NCI-H510A (cell line): ENCODE measurements at regions not wholly inside any gene's neighbourhood (a gene's known extent, or its start where the extent isn't known, plus 50 kb on each side); places are given as distances from the start of the nearest gene placed in this dataset.

Experiments used
- DNase-seq: peaks from one replicate; lab custom pipeline; 2025; lab: John Stamatoyannopoulos, UW

DNA sequence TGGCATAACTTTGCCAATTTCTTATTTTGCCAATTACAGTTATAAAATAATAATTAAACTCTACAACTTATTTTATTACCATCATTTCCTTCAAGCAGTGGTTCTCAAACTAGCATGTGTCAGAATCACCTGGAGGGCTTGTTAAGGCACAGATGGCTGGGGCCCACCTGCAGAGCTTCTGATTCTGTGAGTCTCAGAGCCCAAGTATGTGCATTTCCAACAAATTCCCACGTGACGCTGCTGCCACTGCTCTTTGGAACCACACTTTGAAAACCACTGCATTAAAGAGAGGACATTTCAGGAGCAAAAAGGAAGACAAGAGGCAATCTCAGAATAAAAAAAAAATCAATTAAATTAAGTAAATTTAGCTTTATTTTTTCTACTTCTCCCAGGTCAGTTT lies 94.0 kb upstream of the HNRNPA3 start:
- no peak for DNase-seq

DNA sequence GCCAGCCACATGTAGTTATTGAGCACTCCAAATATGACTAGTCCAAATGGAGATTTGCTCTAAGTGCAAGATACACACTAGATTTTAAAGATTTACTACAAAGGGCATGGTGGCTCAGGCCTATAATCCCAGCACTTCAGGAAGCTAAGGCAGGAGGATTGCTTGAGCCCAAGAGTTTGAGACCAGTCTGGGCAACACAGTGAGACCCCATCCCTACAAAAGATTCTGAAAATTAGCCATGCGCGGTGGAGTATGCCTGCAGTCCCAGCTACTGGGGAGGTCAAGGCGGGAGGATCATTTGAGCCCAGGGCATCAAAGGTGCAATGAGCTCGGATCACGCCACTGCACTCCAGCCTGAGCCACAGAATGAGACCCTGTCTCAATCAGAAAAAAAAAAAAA lies 93.5 kb upstream of the HNRNPA3 start:
- no peak for DNase-seq

DNA sequence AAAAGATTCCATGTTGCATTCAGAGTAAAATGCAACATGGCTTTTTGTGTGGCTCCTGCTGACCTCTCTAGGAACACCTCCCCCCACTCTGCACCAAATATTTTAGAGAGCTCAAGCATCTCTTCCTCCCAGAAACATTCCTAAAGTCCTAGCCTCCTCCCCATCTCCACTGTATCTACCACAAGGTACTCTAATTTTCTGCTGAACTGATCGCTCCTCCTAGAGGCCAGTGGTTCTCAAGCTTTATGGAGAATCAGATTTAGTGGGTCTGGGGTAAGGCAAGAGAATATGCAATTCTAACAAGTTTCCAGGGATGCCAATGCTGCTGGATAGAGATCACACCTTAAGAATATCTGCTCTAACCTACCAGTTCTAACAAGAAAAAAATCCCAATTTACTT lies 89.5 kb upstream of the HNRNPA3 start:
- DNase-seq: no peak

DNA sequence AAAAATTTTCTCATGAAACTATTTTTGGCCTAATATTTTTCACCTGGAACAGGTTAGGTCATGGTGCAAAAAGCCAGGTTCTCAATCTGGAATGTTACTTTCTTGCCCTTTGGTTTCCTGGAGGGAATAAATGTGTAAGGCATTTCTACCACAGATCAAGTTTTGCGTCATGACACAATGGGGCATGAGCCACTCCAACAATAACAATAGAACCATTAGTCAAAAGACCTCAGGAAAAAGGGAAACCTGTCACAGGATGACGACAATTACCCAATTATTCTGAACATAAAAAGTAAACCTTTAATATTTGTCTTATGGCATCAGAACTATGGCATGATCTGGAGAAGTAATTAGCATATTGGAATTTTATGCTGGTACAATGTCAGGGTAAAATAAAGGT lies 88.2 kb upstream of the HNRNPA3 start:
- DNase-seq: no peak

DNA sequence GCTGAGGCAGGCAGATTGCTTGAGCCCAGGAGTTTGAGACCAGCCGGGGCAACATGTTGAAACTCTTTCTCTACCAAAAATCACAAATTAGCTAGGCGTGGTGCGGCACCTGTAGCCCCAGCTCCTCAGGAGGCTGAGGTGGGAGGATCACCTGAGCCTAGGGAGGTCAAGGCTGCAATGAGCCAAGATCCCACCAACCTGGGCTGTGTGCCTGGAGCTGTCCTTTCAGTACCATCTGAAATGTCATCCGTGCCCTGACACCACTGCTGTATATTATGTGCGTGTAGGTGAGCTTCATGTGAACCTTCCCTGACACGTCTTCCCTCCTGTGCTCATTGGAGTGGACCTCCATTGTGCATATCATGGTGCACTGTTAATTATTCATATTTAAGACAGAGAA lies 84.8 kb upstream of the HNRNPA3 start:
- DNase-seq: no peak

DNA sequence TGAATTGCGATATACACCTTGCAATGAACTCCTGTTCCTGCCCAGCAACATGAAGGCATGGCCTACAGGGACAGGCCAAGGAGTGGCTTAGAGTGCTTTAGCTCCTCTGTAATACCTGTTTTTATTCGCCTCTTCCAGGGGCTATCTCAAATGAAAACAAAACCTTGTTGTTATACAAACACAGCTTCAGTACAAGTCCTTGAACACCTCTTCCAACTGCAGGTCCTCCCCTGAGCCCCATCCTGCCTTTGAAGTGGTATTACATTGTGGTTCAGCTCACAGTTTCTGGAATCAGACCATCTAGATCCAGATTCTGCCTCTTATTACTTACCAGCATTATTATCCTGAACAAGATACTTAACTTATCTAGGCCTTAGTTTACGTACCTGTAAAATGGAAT lies 83.0 kb upstream of the HNRNPA3 start:
- DNase-seq: no peak

DNA sequence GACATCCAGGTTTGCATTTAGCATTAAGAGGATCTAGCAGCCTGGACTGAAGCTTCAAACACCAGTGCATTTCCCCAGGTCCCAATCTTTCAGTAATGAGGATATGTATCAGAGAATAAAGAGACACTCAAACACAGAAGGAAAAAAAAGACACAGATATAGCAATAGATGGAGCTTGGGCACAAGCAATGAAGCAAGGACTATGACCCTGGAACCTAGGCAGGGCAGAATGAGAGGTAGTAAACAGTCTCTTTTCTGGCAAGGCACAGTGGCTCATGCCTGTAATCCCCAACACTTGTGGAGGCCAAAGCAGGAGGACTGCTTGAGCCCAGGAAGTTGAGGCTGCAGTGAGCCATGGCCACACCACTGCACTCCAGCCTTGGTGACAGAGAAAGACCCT lies 80.7 kb upstream of the HNRNPA3 start:
- no peak for DNase-seq

DNA sequence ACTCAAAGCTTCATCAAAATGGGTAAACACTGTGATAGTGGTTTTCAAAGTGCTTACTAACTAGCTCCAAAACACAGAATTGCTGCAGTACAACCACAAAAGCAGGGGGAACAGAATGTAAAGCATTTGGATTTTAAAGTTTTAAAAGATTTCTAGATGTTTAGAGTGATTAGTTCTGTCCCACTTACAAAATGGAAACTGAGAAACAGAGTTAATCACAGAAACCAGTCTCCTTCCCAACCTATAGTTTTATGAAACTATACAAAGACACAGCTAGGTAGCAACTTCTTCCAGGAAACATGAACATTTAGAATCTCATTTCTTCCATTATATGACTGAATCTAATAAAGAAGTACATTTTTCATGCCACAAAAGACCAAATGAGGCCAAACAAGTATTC lies 73.8 kb upstream of the HNRNPA3 start:
- DNase-seq: no peak

DNA sequence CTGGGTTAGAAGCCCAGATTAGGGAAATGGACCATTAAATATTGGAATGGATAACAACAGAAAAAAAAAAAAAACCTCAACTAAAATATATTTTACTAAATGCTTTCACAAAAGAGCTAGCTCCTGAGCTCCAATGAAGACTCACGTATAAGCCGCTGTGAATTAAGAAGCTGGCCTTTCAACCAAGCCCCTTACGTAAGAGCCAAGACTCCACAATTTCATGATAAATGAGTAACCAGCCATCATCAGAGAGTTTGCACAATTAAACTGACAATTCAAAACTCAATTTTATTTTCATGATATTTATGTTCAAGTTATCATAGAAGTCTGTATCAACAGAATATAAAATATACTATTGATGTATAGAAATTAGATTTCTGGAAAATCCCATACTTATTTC lies 70.7 kb upstream of the HNRNPA3 start:
- DNase-seq: no peak

DNA sequence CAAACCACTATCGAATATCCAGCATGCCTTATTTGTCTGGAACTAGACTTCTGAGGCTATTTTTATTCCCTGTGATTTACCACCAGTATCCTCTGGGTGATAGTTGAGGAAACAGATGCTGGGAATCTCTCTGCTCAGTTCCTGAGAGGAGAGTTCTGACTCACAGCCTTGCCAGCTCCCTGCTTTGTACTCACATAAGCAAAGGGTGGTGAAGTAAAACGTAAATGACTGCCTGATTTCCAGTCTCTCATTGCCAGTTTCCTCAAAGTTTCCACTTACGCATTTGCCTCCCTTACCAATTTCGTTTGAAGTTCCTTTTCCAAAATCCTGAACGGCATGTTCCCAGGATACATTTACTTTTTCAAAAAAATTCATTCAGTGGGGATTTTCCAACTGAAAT lies 69.2 kb upstream of the HNRNPA3 start:
- no peak for DNase-seq

DNA sequence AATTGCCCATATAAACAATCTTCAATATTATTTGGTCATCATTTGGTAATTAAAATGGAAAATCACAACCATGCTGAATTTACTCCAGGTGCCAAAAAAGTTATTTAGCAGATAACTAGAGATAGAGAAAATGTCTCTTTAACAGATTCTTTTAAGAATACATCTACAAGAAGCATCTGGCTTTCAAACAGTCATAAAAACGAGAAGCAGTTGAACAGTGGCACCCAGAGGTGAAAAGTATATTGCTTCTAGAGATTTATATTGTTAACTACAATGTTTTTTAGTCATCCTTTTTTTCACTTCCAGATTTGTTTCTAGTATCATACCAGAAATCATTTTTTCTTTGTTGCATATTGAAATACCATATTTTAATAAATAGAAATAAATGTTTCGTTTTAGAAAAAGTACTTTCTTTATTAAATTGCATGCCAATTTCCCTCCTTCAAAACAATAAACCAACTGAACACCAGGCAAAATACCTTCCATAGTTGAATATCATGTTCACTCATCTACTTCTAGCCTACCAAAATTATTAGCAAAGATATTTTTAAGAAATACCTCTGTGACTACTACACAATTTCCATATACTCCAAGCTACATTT lies 65.4 kb upstream of the HNRNPA3 start:
- no peak for DNase-seq

DNA sequence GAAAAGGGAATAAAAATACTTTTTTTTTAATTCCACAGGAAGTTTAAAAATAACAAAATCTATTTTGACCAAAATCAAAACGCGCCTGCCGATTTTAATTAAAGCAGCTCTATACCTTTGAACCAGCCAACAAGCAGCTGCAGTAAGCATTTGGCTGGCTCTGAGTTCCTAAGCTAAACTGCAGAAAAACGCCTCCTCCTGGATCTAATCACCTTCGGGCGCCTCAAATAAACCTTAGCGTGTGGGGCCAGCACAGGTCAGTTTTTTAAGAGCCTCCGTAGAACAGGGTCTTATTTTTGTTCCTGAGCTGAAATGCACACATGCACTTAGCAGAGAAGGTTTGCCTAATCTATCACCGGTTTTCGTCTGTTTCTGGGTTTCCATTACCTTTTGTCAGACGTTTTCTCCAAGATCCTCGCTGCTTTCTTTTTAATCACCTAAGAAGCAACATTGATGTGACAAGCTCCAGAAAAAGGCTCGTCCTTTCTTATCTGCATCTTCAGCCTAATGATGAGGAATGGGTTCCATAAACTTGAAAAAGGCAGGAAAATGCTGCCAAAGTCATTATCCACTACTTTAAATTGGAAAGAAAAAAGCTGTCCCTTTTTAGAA lies 64.7 kb upstream of the HNRNPA3 start:
- DNase-seq: no peak

DNA sequence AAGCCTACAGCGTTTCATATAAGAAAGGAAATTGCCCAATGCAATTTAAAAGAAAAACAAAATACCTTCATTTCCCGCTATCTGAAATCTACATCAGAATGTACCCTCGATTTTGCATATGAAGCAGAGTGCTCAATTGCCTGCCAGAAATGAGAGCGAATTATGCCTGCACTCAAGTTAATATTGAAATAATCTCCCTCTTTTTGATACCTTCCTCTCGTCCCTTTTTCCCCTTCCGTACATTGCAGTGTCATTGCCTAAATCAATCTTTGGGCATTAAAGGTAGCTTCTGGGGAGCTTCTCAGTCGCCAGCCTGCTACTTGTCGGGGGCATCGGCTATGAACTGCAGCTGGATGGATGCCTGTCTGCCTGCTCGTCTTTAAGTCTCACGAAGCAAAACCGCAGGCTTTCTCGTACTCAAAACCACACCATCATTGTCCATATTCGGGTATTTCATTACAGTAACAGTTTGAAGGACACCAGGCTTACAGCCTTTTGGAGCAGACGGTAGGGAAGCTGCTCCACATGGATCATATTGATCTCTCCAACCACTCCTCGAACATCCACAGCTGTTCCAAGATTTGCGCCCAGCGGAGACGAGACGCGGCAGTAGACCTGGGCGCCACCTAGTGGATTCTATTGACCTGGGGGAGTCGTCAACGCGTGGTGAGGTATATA lies 64.0 kb upstream of the HNRNPA3 start:
- DNase-seq: peak; percentile 76

DNA sequence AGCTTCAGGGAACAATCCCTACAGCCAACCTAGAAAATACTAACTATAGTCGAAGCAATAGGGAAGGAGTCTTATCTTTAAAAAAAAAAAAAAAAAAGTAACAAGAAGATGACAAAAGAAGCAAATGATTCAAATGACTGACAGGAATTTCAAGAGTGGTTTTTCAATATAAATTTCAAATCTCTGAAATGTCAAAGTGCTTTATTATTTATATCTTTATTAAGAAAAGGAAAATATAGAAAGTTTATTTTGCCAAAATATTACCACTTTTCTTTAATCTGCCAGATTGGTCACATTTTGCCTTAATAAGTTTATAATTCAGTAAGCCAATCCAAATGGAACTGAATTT lies 63.5 kb upstream of the HNRNPA3 start:
- DNase-seq: no peak

DNA sequence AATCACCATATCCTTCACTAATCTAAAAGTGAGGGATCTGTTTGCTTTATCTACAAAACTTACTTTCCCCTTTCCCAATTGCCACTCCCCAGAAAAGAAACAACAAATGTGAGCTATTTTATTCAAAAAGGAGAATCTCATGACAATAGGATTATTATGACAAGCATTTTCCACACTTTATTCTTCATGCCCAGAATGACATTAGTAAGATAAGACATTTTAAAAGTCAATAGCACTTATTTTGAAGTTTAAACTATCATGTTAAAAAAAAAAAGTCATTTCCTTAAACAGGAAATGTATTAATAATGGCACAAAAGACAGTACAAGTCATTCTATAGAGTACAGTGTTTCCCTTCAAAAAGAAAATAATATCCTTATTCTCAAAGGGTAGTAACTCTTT lies 58.8 kb upstream of the HNRNPA3 start:
- no peak for DNase-seq

DNA sequence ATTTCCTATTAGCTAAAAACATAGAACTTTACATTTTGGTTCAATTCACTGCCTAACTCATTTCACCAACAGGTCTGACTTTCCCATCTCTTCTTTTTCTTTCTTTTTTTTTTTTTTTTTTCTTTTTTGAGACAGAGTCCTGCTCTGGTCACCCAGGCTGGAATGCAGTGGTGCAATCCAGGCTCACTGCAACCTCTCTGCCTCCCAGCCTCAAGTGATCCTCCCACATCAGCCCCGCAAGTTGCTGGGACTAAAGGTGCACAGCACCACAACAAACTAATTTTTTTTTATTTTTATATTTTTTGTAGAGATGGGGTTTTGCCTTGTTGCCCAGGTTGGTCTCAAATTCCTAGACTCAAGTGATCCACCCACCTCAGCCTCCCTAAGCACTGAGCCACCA lies 57.8 kb upstream of the HNRNPA3 start:
- no peak for DNase-seq

DNA sequence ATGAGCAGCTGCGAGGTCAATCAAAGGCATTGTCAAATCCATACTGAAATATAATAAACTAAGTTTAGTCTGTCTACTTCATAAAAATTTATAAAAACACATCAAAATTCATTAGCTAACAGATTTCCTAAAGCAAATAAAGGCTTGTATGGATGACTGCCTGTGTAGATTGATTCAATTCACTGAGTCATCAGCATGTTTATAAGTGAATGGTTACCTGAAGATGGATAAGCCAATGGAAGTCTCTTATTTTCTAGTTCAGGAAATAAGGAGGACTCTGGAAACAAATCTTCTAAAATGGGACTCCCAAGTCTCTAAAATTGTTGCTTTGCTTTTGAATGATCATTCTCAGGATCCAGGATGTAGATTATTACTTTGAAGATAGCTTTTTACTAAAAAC lies 57.0 kb upstream of the HNRNPA3 start:
- no peak for DNase-seq

DNA sequence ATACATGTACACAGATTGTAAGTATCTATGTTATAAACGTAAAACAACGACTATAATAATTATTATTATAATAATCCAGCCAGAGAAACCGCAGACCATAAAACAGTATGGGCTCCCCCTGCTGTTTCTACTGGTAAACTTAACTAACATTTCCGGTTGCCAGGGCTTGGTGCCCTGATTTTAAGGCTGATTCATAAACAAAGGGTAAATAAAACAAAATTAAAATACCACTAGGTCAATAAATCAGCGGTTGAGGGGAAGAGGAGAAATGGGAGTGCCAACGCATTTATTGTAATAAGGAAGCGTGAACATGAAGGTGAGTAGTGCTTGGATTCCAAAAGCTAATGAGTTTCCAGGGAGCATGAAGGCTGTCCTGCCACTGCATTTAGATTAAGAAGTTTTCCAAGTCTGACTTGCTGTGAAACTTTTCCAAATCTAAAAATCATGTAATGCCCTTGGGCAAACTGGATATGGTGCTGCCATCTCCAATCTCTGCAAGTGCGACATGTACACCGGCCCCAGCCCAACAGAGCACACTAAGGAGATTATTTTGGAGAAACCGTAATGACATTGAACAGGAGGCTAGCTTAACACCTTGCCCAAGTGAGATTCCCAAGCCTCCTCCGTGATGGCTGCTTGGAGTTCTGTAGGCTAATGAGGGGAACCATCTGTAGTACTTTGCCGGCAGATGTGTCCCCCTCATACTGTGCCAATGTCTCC lies 50.7 kb upstream of the HNRNPA3 start:
- DNase-seq: no peak
